ENCODE measurements at regions not wholly inside any gene's neighbourhood (a gene's known extent, or its start where the extent isn't known, plus 50 kb on each side); places are given as distances from the start of the nearest gene placed in this dataset.

GRCh38 chr12:92000597-92000996 lies 145.0 kb downstream of the BTG1 start:
- TF ChIP-seq CTCF (IDR thresholded peaks at IDR 0.05; ENCODE audit: low read length) (no peak), EZH2 (IDR thresholded peaks at IDR 0.05; ENCODE audit: borderline replicate concordance, low read length) (no peak)
